ENCODE measurements at regions not wholly inside any gene's neighbourhood (a gene's known extent, or its start where the extent isn't known, plus 50 kb on each side); places are given as distances from the start of the nearest gene placed in this dataset.

DNA sequence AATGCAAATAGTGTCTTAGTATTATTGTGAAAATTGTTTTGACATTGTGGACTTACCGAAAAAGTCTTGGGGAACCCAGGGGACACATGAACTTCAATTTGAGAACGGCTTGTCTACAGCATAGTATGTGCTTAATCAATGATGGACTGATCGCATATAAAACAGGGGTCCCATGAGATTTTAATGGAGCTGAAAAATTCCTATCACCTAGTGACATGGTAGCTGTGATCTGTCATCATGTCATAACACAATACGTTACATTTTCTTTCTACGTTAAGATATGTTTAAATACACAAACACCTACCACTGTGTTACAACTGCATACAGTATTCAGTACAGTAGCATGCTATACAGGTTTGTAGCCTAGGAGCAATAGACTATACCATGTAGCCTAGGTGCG lies 153.3 kb upstream of the FOXD3 start:
- no peak for DNase-seq (ENCODE audit: low read depth in 2 of 2)
- H3K4me3 ChIP-seq (replicated peaks in 1 of 2; ENCODE audit: low read depth in 2 of 2, low read length in 2 of 2) = no peak overlapping the region
- TF ChIP-seq, protein P1, sequence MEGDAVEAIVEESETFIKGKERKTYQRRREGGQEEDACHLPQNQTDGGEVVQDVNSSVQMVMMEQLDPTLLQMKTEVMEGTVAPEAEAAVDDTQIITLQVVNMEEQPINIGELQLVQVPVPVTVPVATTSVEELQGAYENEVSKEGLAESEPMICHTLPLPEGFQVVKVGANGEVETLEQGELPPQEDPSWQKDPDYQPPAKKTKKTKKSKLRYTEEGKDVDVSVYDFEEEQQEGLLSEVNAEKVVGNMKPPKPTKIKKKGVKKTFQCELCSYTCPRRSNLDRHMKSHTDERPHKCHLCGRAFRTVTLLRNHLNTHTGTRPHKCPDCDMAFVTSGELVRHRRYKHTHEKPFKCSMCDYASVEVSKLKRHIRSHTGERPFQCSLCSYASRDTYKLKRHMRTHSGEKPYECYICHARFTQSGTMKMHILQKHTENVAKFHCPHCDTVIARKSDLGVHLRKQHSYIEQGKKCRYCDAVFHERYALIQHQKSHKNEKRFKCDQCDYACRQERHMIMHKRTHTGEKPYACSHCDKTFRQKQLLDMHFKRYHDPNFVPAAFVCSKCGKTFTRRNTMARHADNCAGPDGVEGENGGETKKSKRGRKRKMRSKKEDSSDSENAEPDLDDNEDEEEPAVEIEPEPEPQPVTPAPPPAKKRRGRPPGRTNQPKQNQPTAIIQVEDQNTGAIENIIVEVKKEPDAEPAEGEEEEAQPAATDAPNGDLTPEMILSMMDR (IDR thresholded peaks at IDR 0.05; ENCODE audit: low read depth, low read length) = no peak

DNA sequence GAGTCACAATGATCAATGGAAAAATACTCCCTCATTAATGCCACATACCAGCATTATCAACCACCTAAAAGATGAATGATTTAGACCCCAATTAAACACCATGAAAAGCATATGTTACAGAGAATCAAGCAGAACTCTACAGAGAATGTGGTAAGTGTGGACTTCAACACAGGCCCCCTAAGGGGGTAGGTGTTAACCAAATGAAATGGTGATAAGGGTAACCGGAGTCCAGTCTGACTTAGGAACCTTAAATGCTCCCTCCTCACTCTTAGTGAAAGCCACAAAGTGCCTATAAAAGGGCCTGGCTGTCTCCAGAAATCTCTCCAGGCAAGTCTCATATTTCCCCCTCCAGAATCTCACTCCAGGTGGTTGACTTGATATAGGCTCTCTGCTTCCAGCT lies 149.2 kb upstream of the FOXD3 start:
- TF ChIP-seq, protein P1 (IDR thresholded peaks at IDR 0.05; ENCODE audit: low read depth, low read length) = no peak
- no peak overlapping the region for H3K4me3 ChIP-seq (replicated peaks in 1 of 2; ENCODE audit: low read depth in 2 of 2, low read length in 2 of 2)
- no peak for DNase-seq (ENCODE audit: low read depth in 2 of 2)

DNA sequence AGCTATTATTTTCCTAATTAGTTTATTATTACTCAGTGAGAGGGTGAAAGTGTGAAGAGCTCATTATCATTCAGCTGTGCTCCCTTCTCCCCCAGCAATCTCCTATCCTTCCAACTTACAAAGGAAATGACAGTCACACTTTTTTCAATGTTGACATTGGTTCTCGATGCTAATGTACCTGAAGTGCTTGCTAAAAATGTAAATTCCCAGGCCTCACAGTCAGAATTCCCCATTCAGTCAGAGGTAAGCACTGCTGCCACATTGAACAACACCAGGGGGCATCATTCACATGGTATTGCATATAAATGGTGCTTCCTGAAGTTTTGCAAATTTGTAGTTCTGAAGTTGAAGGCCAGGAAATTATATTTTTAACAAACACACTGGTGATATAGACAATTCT lies 132.7 kb upstream of the FOXD3 start:
- TF ChIP-seq, protein P1 (IDR thresholded peaks at IDR 0.05; ENCODE audit: low read depth, low read length) = no peak
- peak in 1 of 2 donors; percentile 1 for DNase-seq (ENCODE audit: low read depth in 2 of 2)
- H3K4me3 ChIP-seq (replicated peaks in 1 of 2; ENCODE audit: low read depth in 2 of 2, low read length in 2 of 2) = no peak overlapping the region

GRCh38 chr1:63190171-63190570 lies 132.2 kb upstream of the FOXD3 start:
- no peak overlapping the region for H3K4me3 ChIP-seq (replicated peaks in 1 of 2; ENCODE audit: low read depth in 2 of 2, low read length in 2 of 2)

DNA sequence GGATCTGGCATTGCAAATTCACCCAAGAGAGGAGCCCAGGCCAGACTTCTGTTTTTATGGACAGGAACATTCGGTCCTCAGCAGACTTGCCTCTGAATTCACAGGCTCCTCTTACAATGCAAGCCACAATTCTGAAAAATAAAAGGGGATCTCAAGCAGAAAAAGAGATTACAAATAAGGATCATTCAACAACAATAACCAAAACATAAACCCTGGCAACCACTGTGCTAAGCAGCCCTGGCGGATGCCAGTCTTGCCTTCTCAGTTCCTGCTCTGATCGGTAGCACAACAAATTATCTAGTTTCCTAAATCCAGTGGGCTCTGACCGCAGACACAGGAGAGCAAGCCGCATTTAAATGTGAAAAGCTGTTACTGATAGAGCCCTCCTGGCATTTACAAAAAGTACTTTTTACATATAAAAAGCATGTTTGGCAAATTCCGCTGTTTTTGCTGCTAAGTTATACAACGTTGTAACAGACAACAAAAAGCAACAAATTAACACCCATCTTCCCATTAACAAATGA lies 123.4 kb upstream of the FOXD3 start:
- TF ChIP-seq, protein P1 (IDR thresholded peaks at IDR 0.05; ENCODE audit: low read depth, low read length) = no peak
- H3K4me3 ChIP-seq (replicated peaks in 1 of 2; ENCODE audit: low read depth in 2 of 2, low read length in 2 of 2) = no peak overlapping the region
- no peak for DNase-seq (ENCODE audit: low read depth in 2 of 2)

More at GRCh38 chr1:63190171-63190570, 132.2 kb upstream of the FOXD3 start:
- TF ChIP-seq, protein P1 (IDR thresholded peaks at IDR 0.05; ENCODE audit: low read depth, low read length) = no peak
- no peak for DNase-seq (ENCODE audit: low read depth in 2 of 2)

DNA sequence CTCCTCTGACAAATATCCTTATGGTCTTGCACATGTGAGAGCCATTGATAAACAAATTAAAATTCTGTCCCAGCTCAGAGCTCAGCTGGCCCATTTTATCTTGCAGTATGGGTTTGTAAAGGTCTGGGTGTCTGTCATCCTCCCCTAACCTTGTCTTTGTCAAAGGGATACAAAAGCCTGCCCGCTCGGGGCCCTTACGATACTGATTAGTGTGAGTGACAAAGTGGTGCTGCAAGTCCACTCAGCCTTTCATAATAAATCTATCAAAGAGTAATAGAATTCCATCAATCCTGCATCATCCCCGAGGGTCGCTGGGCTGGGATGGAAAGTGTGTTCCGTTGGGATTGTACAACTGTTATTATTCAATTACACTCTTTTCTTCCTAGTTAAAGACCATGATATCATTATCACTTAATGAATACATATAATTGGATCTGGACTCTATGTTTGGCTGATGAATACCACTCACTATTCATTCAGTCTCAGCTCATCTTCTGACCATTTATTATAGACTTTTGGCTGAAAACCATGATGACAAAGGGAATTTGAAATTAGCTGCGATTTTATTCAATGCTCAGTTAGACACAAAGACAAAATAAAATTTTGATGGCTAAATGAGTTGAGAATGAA lies 122.5 kb upstream of the FOXD3 start:
- TF ChIP-seq, protein P1 (IDR thresholded peaks at IDR 0.05; ENCODE audit: low read depth, low read length) = no peak
- DNase-seq (ENCODE audit: low read depth in 2 of 2) = no peak
- no peak overlapping the region for H3K4me3 ChIP-seq (replicated peaks in 1 of 2; ENCODE audit: low read depth in 2 of 2, low read length in 2 of 2)

GRCh38 chr1:63200676-63201075 lies 121.7 kb upstream of the FOXD3 start:
- TF ChIP-seq, protein P1 (IDR thresholded peaks at IDR 0.05; ENCODE audit: low read depth, low read length) = no peak
- no peak for DNase-seq (ENCODE audit: low read depth in 2 of 2)
- no peak overlapping the region for H3K4me3 ChIP-seq (replicated peaks in 1 of 2; ENCODE audit: low read depth in 2 of 2, low read length in 2 of 2)

Measured in cardiac fibroblast (primary cell).